Liver (tissue), 3 donors: ENCODE measurements at regions not wholly inside any gene's neighbourhood (a gene's known extent, or its start where the extent isn't known, plus 50 kb on each side); places are given as distances from the start of the nearest gene placed in this dataset.

Experiments used
- EGR1 ChIP-seq, 2 donors: IDR thresholded peaks; 2 replicates each; pipeline ENCODE4 v1.6.1; 2016 to 2018; ENCODE audit warnings: antibody characterized with exemption in 2 of 2, low read depth in 2 of 2
- RAD21 ChIP-seq, 2 donors: IDR thresholded peaks; 2 replicates each; pipeline ENCODE4 v1.6.1; 2016; ENCODE audit warnings: antibody characterized with exemption in 2 of 2, mild to moderate bottlenecking in 2 of 2
- RXRA ChIP-seq, 2 donors: IDR thresholded peaks; 2 replicates each; pipeline ENCODE4 v1.6.1; 2017 to 2018; ENCODE audit warnings: antibody characterized with exemption in 2 of 2, mild to moderate bottlenecking in 1 of 2
- TAF1 ChIP-seq: conservative IDR thresholded peaks from 2 replicates; pipeline ENCODE4 v1.6.1; 2016; ENCODE audit warnings: antibody characterized with exemption, mild to moderate bottlenecking
- YY1 ChIP-seq: IDR thresholded peaks from 2 replicates; pipeline ENCODE4 v1.6.1; 2016; ENCODE audit warnings: antibody characterized with exemption, mild to moderate bottlenecking
- TF ChIP-seq, protein P1 (sequence below): fragments of 150-350 bp; IDR thresholded peaks from 2 replicates; pipeline ENCODE4 v1.5.1; 2017; ENCODE audit warnings: improper control_type of control experiment, low read depth, low read length; ENCODE audit not compliant: missing input control
- TF ChIP-seq, protein P2 (sequence below): IDR thresholded peaks from 2 replicates; pipeline ENCODE4 v1.6.1; 2016; ENCODE audit warnings: antibody characterized with exemption
- TF ChIP-seq, protein P3 (sequence below): IDR thresholded peaks from 2 replicates; pipeline ENCODE4 v1.6.1; 2016; ENCODE audit warnings: antibody characterized with exemption
- donor health status: healthy.
- donor health status: healthy.

DNA sequence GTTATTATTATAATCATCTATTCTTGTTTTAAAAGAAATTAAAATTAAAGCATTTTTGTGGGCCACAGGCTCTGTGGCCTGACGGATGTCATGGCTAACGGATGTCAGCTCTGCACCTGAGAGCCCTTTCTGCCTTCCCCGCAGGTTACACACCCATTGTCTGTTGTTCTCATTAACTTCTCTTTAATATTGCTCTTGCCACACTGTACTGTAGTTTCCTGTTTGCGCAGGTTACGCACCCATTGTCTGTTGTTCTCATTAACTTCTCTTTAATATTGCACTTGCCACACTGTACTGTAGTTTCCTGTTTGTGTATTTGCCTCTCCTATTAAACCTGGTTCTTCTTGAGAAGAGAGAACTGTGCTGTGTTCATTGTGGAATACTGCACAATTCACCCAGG is 294.4 kb upstream of the PLXNA2 start:
- TF ChIP-seq, protein P1, sequence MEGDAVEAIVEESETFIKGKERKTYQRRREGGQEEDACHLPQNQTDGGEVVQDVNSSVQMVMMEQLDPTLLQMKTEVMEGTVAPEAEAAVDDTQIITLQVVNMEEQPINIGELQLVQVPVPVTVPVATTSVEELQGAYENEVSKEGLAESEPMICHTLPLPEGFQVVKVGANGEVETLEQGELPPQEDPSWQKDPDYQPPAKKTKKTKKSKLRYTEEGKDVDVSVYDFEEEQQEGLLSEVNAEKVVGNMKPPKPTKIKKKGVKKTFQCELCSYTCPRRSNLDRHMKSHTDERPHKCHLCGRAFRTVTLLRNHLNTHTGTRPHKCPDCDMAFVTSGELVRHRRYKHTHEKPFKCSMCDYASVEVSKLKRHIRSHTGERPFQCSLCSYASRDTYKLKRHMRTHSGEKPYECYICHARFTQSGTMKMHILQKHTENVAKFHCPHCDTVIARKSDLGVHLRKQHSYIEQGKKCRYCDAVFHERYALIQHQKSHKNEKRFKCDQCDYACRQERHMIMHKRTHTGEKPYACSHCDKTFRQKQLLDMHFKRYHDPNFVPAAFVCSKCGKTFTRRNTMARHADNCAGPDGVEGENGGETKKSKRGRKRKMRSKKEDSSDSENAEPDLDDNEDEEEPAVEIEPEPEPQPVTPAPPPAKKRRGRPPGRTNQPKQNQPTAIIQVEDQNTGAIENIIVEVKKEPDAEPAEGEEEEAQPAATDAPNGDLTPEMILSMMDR: no peak
- TF ChIP-seq, protein P2, sequence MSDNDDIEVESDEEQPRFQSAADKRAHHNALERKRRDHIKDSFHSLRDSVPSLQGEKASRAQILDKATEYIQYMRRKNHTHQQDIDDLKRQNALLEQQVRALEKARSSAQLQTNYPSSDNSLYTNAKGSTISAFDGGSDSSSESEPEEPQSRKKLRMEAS: no peak
- TF ChIP-seq YY1 (no peak), RAD21 (IDR thresholded peaks at IDR 0.05) (no peak), EGR1 (IDR thresholded peaks at IDR 0.05; ENCODE audit: low read depth in 2 of 2) (no peak), RXRA (IDR thresholded peaks at IDR 0.05) (no peak), TAF1 (no peak)
- TF ChIP-seq, protein P3, sequence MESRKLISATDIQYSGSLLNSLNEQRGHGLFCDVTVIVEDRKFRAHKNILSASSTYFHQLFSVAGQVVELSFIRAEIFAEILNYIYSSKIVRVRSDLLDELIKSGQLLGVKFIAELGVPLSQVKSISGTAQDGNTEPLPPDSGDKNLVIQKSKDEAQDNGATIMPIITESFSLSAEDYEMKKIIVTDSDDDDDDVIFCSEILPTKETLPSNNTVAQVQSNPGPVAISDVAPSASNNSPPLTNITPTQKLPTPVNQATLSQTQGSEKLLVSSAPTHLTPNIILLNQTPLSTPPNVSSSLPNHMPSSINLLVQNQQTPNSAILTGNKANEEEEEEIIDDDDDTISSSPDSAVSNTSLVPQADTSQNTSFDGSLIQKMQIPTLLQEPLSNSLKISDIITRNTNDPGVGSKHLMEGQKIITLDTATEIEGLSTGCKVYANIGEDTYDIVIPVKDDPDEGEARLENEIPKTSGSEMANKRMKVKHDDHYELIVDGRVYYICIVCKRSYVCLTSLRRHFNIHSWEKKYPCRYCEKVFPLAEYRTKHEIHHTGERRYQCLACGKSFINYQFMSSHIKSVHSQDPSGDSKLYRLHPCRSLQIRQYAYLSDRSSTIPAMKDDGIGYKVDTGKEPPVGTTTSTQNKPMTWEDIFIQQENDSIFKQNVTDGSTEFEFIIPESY: no peak
